Effector memory CD4-positive, alpha-beta T cell (primary cell): ENCODE measurements at regions not wholly inside any gene's neighbourhood (a gene's known extent, or its start where the extent isn't known, plus 50 kb on each side); places are given as distances from the start of the nearest gene placed in this dataset.
"Not testable (repeated sequence)": the region's sequence is repeated elsewhere in the genome, so short reads cannot be mapped to it uniquely, and the experiment has no call there.

Experiments
- DNase-seq, 3 donors: peaks; one replicate each; pipeline ENCODE4 v3.0.0-alpha.2; 2020
- H3K27ac ChIP-seq: 2 replicates; pipeline ENCODE4 v1.7.0; 2013; ENCODE audit warnings: mild to moderate bottlenecking, low read length, moderate library complexity; ENCODE audit not compliant: insufficient read depth, poor library complexity, severe bottlenecking
- H3K27me3 ChIP-seq: replicated peaks from 2 replicates; pipeline ENCODE4 v1.7.0; 2013; ENCODE audit warnings: mild to moderate bottlenecking, low read length; ENCODE audit not compliant: insufficient read depth, control insufficient read depth, poor library complexity, severe bottlenecking
- H3K36me3 ChIP-seq: 2 replicates; pipeline ENCODE4 v1.7.0; 2013; ENCODE audit warnings: mild to moderate bottlenecking, low read length, moderate library complexity; ENCODE audit not compliant: control insufficient read depth, insufficient read depth
- H3K4me1 ChIP-seq: 2 replicates; pipeline ENCODE4 v1.7.0; 2013; ENCODE audit warnings: low read length, mild to moderate bottlenecking; ENCODE audit not compliant: control insufficient read depth, insufficient read depth, poor library complexity, severe bottlenecking
- H3K4me3 ChIP-seq: 2 replicates; pipeline ENCODE4 v1.7.0; 2013; ENCODE audit warnings: low read length, low read depth, mild to moderate bottlenecking; ENCODE audit not compliant: insufficient read depth, poor library complexity, severe bottlenecking
- H3K9me3 ChIP-seq: 2 replicates; pipeline ENCODE4 v1.7.0; 2013; ENCODE audit warnings: mild to moderate bottlenecking, low read length, moderate library complexity; ENCODE audit not compliant: control insufficient read depth

- Histone ChIP-seq H3K4me3 (no peak overlapping the region), H3K4me1 (no peaks in the 10 kb centered on the region), H3K36me3 (no peaks in the 10 kb centered on the region), H3K9me3 (no peaks in the 10 kb centered on the region), H3K27me3 (no peaks in the 10 kb centered on the region), H3K27ac (no peak overlapping the region)
- DNase-seq, result no peak
These were observed 209.0 kb upstream of the ZNF385D start for GRCh38 chr3:21960033-21960432.

- Histone ChIP-seq H3K27ac (no peak overlapping the region), H3K27me3 (no peaks in the 10 kb centered on the region), H3K36me3 (no peaks in the 10 kb centered on the region), H3K9me3 (no peaks in the 10 kb centered on the region), H3K4me1 (no peaks in the 10 kb centered on the region), H3K4me3 (no peak overlapping the region)
- no peak for DNase-seq
These were observed 211.4 kb upstream of the ZNF385D start for GRCh38 chr3:21962456-21962855.

- not testable (repeated sequence) for H3K9me3 ChIP-seq, DNase-seq, H3K27me3 ChIP-seq, H3K36me3 ChIP-seq, H3K4me1 ChIP-seq, H3K4me3 ChIP-seq, H3K27ac ChIP-seq
These were observed 215.4 kb upstream of the ZNF385D start for GRCh38 chr3:21966457-21966856.

GRCh38 chr3:21979706-21980105 lies 228.7 kb upstream of the ZNF385D start:
- Histone ChIP-seq H3K27ac (no peak overlapping the region), H3K27me3 (no peaks in the 10 kb centered on the region), H3K36me3 (no peaks in the 10 kb centered on the region), H3K4me1 (no peaks in the 10 kb centered on the region), H3K4me3 (no peak overlapping the region), H3K9me3 (no peaks in the 10 kb centered on the region)
- DNase-seq, result no peak

GRCh38 chr3:21989341-21990042 lies 238.5 kb upstream of the ZNF385D start:
- Histone ChIP-seq H3K27ac (no peak overlapping the region), H3K27me3 (no peaks in the 10 kb centered on the region), H3K9me3 (no peaks in the 10 kb centered on the region), H3K4me3 (no peak overlapping the region), H3K4me1 (no peaks in the 10 kb centered on the region), H3K36me3 (no peaks in the 10 kb centered on the region)
- DNase-seq, result no peak

DNA sequence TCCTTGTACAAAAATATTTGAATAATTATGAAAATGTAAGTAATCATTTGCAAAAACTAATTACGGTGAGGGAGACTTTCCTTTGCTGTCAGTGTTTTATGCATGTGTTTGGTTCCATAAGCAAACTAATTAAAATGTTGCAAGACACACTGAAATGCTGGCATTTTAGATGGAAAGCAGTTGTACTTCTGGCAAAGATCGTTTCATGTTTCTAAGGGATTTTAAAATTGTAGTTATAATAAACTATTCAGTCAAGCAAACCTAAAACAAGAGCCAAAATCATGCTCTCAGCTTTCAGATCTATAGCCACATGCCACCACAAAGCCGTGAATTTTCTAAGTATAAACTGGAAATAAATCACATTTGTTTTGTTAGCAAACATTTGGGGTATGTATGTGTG lies 240.1 kb upstream of the ZNF385D start:
- Histone ChIP-seq H3K27ac (no peak overlapping the region), H3K4me1 (no peaks in the 10 kb centered on the region), H3K9me3 (no peaks in the 10 kb centered on the region), H3K27me3 (no peaks in the 10 kb centered on the region), H3K4me3 (no peak overlapping the region), H3K36me3 (no peaks in the 10 kb centered on the region)
- DNase-seq, result no peak

DNA sequence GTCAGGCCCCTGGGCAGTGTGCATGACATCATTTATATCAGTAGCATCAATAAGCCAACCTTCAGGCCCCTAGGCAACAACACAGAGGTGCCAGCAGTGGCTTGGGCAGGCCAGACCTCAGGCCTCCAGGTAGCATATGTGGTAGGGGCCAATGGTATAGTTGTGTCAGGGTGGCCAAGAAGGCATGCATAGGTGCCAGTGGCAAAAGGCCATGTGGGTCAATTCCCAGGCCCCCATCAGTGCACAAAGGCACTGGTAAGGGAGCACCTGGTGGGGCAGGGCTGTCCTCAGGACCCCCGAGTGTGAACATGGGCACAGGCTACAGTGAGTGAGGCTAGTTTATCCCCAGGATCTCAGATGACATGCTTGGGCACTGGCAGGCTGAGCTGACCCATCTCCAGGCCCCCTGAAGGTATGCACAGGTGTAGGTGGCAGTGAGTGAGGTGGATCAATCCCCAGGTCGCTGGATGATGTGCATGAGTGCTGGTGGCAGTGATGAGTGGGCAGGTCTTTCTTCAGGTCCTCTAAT lies 244.1 kb upstream of the ZNF385D start:
- Histone ChIP-seq H3K9me3 (no peaks in the 10 kb centered on the region), H3K4me1 (no peaks in the 10 kb centered on the region), H3K27me3 (no peaks in the 10 kb centered on the region), H3K4me3 (no peak overlapping the region), H3K27ac (no peak overlapping the region), H3K36me3 (no peaks in the 10 kb centered on the region)
- DNase-seq, result no peak

GRCh38 chr3:22007368-22007767 lies 256.4 kb upstream of the ZNF385D start:
- no peak for DNase-seq
- Histone ChIP-seq H3K36me3 (no peaks in the 10 kb centered on the region), H3K4me3 (no peak overlapping the region), H3K9me3 (no peaks in the 10 kb centered on the region), H3K27ac (no peak overlapping the region), H3K27me3 (no peaks in the 10 kb centered on the region), H3K4me1 (no peaks in the 10 kb centered on the region)

DNA sequence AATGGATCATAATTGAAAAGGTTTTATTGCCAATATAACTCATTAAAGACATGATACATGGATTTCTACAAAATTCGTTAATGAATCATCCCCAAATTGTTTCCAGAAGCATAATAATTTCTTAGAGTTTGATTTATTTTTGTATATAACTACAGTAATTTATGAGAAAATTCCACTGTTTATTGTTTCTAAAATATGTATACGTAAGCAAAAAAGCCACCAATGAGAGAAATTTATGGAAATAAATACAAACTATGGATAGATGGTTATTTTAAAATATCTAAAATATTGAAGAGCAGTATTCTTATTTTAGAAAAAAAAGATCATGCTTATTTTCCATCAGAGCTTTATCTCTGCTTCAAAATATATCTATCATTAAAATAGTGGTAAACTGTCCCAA lies 260.0 kb upstream of the ZNF385D start:
- H3K4me1 ChIP-seq, result no peaks in the 10 kb centered on the region
- H3K4me3 ChIP-seq, result no peak overlapping the region
- H3K27ac ChIP-seq, result no peak overlapping the region
- no peaks in the 10 kb centered on the region for H3K27me3 ChIP-seq
- DNase-seq, result no peak
- no peaks in the 10 kb centered on the region for H3K36me3 ChIP-seq
- no peaks in the 10 kb centered on the region for H3K9me3 ChIP-seq

GRCh38 chr3:22012471-22012870 lies 261.5 kb upstream of the ZNF385D start:
- no peak for DNase-seq
- Histone ChIP-seq H3K36me3 (no peaks in the 10 kb centered on the region), H3K27ac (no peak overlapping the region), H3K4me3 (no peak overlapping the region), H3K4me1 (no peaks in the 10 kb centered on the region), H3K27me3 (no peaks in the 10 kb centered on the region), H3K9me3 (no peaks in the 10 kb centered on the region)
